Ascending aorta (tissue), 2 donors: ENCODE measurements at regions not wholly inside any gene's neighbourhood (a gene's known extent, or its start where the extent isn't known, plus 50 kb on each side); places are given as distances from the start of the nearest gene placed in this dataset.

Source experiments
- DNase-seq, 2 donors: peaks; one replicate each; pipeline ENCODE4 v3.0.0-alpha.2; 2019; ENCODE audit warnings: low spot score in 2 of 2
- H3K27ac ChIP-seq, 2 donors: fragments of 200-600 bp; sonication (generic); one replicate each; pipeline ENCODE4 v1.5.1; 2016 to 2017; ENCODE audit warnings: mild to moderate bottlenecking in 1 of 2
- H3K27me3 ChIP-seq: fragments of 200-600 bp; sonication (generic); one replicate; pipeline ENCODE4 v1.5.1; 2017
- H3K36me3 ChIP-seq, 2 donors: fragments of 200-600 bp; sonication (generic); one replicate each; pipeline ENCODE4 v1.5.1; 2016
- H3K4me1 ChIP-seq, 2 donors: fragments of 200-600 bp; sonication (generic); one replicate each; pipeline ENCODE4 v1.5.1; 2016 to 2017; ENCODE audit warnings: mild to moderate bottlenecking in 1 of 2
- H3K4me3 ChIP-seq, 2 donors: fragments of 200-600 bp; sonication (generic); one replicate each; pipeline ENCODE4 v1.5.1; 2016 to 2017; ENCODE audit warnings: mild to moderate bottlenecking in 1 of 2
- H3K9me3 ChIP-seq, 2 donors: fragments of 200-600 bp; sonication (generic); one replicate each; pipeline ENCODE4 v1.5.1; 2016
- intact Hi-C: fragments of 100-400 bp; cut with DNase I; formaldehyde crosslinking; loops from one replicate; pipeline ENCODE4 v1.15.1; 2023
- TF ChIP-seq, protein P1 (sequence below), 3 experiments: fragments of 200-600 bp in 2 of 3; fragments of 450-650 bp in 1 of 3; sonication (generic) in 2 of 3; IDR thresholded peaks; one replicate each; pipeline ENCODE4 v1.5.1; 2016 to 2019; ENCODE audit warnings: antibody characterized with exemption in 3 of 3, mild to moderate bottlenecking in 1 of 3, moderate library complexity in 1 of 3

DNA sequence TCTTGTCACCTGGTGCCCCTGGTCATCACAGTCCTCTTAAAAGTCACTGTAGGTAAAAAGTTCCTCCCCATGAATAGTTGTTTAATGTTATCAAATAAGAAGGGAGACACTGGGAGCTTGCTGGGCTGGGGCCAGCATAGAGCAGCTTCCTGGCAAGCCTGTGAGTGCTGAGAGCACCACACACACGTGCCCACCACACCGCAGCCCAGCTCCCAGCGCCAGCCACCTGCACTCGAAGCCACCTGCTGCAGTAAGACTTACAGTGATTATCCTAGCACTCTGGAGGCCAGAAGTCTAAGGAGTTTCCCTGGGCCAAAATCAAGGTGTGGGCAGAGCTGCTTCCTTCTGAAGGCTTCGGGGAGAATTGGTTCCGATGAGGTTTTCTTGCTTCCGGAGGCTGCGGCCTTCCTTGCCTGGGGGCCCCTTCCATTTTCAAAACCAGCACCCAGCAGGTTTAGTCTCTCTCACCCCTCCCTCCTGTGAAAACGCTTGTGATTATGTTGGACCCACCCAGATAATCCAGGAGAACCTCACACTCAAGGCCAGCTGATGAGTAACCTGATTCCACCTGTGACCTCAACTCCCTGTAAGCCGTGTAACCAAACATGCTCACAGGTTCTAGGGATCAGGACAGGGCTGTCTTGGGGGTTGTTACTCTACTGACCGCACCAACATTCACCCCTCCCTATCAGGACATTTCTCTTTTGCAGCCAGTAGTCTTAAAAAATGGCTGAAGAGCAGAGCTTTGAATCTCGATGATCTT lies 687.2 kb downstream of the TBC1D22A start:
- Histone ChIP-seq H3K27ac (no peak overlapping the region), H3K27me3 (no peaks in the 10 kb centered on the region), H3K4me3 (no peak overlapping the region), H3K4me1 (no peaks in the 10 kb centered on the region), H3K9me3 (peaks cover 0 to 4% of the 10 kb centered on the region in 2 donors), H3K36me3 (no peaks in the 10 kb centered on the region)
- TF ChIP-seq, protein P1, sequence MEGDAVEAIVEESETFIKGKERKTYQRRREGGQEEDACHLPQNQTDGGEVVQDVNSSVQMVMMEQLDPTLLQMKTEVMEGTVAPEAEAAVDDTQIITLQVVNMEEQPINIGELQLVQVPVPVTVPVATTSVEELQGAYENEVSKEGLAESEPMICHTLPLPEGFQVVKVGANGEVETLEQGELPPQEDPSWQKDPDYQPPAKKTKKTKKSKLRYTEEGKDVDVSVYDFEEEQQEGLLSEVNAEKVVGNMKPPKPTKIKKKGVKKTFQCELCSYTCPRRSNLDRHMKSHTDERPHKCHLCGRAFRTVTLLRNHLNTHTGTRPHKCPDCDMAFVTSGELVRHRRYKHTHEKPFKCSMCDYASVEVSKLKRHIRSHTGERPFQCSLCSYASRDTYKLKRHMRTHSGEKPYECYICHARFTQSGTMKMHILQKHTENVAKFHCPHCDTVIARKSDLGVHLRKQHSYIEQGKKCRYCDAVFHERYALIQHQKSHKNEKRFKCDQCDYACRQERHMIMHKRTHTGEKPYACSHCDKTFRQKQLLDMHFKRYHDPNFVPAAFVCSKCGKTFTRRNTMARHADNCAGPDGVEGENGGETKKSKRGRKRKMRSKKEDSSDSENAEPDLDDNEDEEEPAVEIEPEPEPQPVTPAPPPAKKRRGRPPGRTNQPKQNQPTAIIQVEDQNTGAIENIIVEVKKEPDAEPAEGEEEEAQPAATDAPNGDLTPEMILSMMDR (IDR thresholded peaks at IDR 0.05), result no peak
- DNase-seq, result no peak
- intact Hi-C loops, result no loop called here

DNA sequence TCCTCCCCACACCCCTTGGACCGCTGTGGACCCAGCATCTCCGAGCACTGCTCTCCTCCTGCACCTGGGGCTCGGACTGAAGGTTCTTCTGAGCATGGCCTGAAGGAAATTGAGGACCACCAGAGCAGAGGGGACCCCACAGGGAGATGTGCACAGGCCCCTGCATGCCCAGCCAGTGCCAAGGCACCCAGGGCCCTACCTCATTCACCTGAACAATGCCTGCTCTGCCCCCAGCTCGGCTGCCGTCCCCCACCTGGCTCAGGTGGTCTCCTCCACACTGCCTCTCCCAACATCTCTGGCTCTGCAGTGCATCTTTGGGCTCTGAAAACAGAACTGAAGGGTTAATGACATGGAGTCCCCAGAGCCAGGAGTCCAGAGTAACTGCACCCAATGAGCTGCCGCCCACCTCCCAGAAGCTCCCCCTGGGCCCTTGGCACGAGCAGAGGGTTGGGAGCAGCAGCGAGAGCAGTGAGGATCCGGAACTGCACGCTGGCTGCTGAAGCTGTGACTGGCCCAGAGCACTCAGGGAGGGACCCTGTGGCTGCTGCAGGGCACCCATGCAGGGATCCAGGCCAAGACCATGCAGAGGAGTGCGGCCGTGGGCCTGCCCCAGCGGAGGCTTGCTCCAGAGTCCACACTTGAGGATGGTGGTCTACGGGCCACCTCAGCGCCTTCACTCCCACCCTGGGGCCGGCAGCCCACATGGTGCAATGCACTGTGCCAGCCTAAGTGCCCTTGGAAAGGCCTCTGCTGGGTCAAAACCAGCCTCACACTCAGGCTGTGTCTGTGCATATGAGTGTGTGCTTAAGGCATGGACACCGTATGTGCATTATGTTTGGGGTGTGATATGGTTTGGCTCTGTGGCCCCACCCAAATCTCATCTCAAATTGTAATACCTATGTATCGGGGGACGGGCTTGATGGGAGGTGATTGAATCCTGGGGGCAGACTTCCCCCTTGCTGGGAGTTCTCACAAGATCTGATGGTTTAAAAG lies 686.1 kb downstream of the TBC1D22A start:
- no peak overlapping the region for H3K27ac ChIP-seq
- no peak for DNase-seq
- TF ChIP-seq, protein P1 (IDR thresholded peaks at IDR 0.05), result no peak
- H3K36me3 ChIP-seq, result no peaks in the 10 kb centered on the region
- intact Hi-C loops, result no loop called here
- no peaks in the 10 kb centered on the region for H3K4me1 ChIP-seq
- H3K27me3 ChIP-seq, result no peaks in the 10 kb centered on the region
- H3K9me3 ChIP-seq, result peaks cover 0 to 1% of the 10 kb centered on the region in 2 donors
- H3K4me3 ChIP-seq, result no peak overlapping the region

DNA sequence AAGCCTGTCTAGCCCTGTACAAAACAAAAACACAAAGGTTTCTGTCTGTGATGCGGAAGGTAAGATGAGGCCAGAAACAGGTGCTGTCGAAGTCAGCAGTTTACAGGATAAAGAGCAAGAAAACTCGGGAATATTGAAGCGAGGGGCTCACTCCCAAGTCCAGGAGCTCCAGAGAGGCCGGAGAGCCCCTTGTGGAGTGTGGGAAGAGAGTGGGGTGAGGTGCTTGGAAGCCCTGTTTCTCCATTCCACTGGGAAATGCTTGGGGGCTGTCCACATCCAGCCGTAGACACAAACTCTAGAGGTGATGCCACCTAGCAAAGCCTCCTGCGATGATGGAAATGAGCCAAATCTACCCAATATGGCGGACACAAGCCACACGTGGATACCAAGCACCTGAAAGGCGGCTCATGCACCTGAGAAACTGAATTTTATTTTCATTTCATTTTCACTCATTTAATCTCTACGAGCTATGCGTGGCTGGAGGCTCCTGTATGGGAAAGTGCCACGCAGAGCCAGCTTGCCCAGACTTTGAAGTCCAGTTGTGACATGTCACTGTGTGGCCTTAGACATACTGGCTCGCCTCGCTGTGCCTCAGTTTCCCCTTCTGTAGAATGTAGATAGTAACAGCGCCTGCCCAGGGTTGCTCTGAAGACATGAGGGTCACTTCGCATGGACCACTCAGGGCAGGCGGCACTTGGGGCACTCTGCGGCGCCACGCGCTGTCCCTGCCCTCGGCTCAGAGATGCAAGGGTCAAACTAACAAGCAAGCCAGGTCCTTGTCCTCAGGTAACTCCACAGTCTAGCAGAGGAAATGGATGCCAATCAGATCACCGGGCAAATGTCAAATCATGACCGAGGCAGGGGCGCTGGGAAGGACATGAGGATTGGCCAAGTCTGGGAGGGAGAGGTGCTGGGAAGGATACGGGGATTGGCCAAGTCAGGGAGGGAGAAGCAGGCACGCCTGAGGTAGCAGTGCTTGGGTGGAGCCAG lies 684.7 kb downstream of the TBC1D22A start:
- Histone ChIP-seq H3K4me1 (no peaks in the 10 kb centered on the region), H3K4me3 (no peak overlapping the region), H3K27me3 (no peaks in the 10 kb centered on the region), H3K36me3 (no peaks in the 10 kb centered on the region), H3K9me3 (no peaks in the 10 kb centered on the region), H3K27ac (no peak overlapping the region)
- DNase-seq, result no peak
- TF ChIP-seq, protein P1 (IDR thresholded peaks at IDR 0.05), result no peak
- intact Hi-C loops, result no loop called here

DNA sequence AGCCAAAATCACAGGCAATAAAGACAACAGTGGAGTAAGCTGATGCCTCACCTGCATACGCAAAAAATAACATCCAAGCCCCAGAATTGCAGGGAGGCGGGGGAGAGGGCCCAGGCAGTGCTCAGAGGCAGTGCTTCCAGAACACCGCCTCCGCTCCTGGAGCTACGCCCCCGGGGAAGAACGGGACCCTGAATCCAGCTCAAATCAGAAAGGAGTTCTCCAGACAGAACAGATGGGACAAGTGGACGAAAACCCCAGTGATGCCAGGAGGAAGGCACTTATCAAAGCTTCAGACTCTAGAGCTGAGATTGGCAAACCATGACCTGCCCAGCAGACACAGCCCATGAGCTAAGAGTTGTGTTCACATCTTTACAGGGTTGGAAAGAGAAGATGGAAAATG lies 683.9 kb downstream of the TBC1D22A start:
- Histone ChIP-seq H3K27me3 (no peaks in the 10 kb centered on the region), H3K36me3 (no peaks in the 10 kb centered on the region), H3K4me1 (no peaks in the 10 kb centered on the region), H3K9me3 (no peaks in the 10 kb centered on the region), H3K27ac (no peak overlapping the region), H3K4me3 (no peak overlapping the region)
- intact Hi-C loops, result no loop called here
- DNase-seq, result no peak
- TF ChIP-seq, protein P1 (IDR thresholded peaks at IDR 0.05), result no peak

DNA sequence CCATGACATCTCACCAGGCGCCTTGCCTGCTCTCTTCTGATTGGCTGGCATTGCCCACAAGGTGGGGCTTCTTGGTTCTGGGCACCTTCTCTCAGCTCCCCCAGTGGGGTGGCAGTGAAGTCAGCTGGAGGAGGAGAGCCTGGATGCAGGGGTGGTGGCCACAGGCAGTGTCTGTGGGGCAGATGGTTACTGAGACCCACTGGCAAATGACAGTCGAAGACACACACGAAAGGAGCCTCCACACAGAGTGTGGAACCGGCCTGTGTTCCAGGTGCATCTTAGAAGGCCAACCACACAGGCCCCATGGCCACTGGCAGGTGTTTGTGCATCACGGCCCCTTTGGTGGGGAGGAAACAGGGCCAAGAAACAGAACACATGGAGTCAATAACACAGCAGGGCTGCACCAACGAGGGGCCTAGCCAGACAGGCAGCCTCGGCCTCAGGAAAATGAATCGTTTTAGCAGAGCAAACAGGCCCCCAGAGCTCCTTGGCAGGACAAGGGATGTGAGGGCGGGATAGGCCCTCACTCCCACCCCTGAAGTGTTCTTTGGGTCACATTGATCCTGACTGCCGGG lies 683.4 kb downstream of the TBC1D22A start:
- DNase-seq, result no peak
- Histone ChIP-seq H3K4me3 (no peak overlapping the region), H3K27ac (no peak overlapping the region), H3K9me3 (no peaks in the 10 kb centered on the region), H3K27me3 (no peaks in the 10 kb centered on the region), H3K4me1 (no peaks in the 10 kb centered on the region), H3K36me3 (no peaks in the 10 kb centered on the region)
- intact Hi-C loops, result no loop called here
- TF ChIP-seq, protein P1 (IDR thresholded peaks at IDR 0.05), result no peak
